OCI-M1 (cell line): ENCODE measurements at regions not wholly inside any gene's neighbourhood (a gene's known extent, or its start where the extent isn't known, plus 50 kb on each side); places are given as distances from the start of the nearest gene placed in this dataset.

Source experiments
- DNase-seq: peaks from one replicate; lab custom pipeline; 2025; lab: John Stamatoyannopoulos, UW

GRCh38 chr15:60213377-60214000, 184.3 kb downstream of the ANXA2 start:
- DNase-seq = no peak

GRCh38 chr15:60214201-60214600, 183.6 kb downstream of the ANXA2 start:
- DNase-seq = no peak

GRCh38 chr15:60215225-60215963, 182.4 kb downstream of the ANXA2 start:
- no peak for DNase-seq

- no peak for DNase-seq
Observed at GRCh38 chr15:60217161-60217560, 180.6 kb downstream of the ANXA2 start.

- no peak for DNase-seq
Observed at GRCh38 chr15:60218256-60218655, 179.5 kb downstream of the ANXA2 start.

- DNase-seq = no peak
Observed at GRCh38 chr15:60219866-60220265, 177.9 kb downstream of the ANXA2 start.

- no peak for DNase-seq
Observed at GRCh38 chr15:60221356-60221755, 176.4 kb downstream of the ANXA2 start.

- DNase-seq = no peak
Observed at GRCh38 chr15:60222404-60222803, 175.4 kb downstream of the ANXA2 start.

- no peak for DNase-seq
Observed at GRCh38 chr15:60223176-60223575, 174.6 kb downstream of the ANXA2 start.

- no peak for DNase-seq
Observed at GRCh38 chr15:60226924-60227323, 170.9 kb downstream of the ANXA2 start.

GRCh38 chr15:60228101-60228500, 169.7 kb downstream of the ANXA2 start:
- DNase-seq = no peak

- DNase-seq = no peak
Observed at GRCh38 chr15:60228619-60229018, 169.2 kb downstream of the ANXA2 start.

- DNase-seq = no peak
Observed at GRCh38 chr15:60235951-60236710, 161.7 kb downstream of the ANXA2 start.

GRCh38 chr15:60237446-60237845, 160.3 kb downstream of the ANXA2 start:
- DNase-seq = no peak

- no peak for DNase-seq
Observed at GRCh38 chr15:60243769-60244168, 154.0 kb downstream of the ANXA2 start.

GRCh38 chr15:60244813-60245212, 153.0 kb downstream of the ANXA2 start:
- DNase-seq = no peak

GRCh38 chr15:60250316-60250715, 147.5 kb downstream of the ANXA2 start:
- no peak for DNase-seq

GRCh38 chr15:60251300-60252070, 146.3 kb downstream of the ANXA2 start:
- no peak for DNase-seq

- DNase-seq = no peak
Observed at GRCh38 chr15:60254416-60254815, 143.4 kb downstream of the ANXA2 start.

- DNase-seq = peak; percentile 24
Observed at GRCh38 chr15:60255390-60255789, 142.4 kb downstream of the ANXA2 start.

GRCh38 chr15:60257591-60258159, 140.1 kb downstream of the ANXA2 start:
- no peak for DNase-seq

- DNase-seq = peak; percentile 12
Observed at GRCh38 chr15:60259469-60259868, 138.3 kb downstream of the ANXA2 start.
